ENCODE measurements at regions not wholly inside any gene's neighbourhood (a gene's known extent, or its start where the extent isn't known, plus 50 kb on each side); places are given as distances from the start of the nearest gene placed in this dataset.

DNA sequence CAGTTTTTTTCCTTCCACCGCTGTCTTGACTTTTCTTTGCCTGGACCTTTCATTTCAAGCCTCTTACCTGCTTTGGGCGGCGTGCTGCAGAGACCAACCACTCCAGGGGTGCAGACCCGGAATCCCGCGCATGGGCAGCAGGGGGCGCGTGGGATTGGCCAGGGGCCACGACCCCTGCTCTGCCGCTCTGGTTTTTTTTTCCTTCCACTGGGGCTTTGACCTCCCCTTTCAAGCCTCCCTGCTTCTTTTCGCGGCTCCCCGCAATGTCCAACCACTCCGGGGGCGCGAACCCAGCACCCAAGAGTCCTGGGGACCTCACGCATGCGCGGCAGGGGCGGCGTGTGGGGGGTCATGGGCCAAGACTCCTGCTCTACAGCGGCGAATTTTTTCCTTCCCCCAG, 325.1 kb downstream of the ALG10 start:
- no peak for DNase-seq

DNA sequence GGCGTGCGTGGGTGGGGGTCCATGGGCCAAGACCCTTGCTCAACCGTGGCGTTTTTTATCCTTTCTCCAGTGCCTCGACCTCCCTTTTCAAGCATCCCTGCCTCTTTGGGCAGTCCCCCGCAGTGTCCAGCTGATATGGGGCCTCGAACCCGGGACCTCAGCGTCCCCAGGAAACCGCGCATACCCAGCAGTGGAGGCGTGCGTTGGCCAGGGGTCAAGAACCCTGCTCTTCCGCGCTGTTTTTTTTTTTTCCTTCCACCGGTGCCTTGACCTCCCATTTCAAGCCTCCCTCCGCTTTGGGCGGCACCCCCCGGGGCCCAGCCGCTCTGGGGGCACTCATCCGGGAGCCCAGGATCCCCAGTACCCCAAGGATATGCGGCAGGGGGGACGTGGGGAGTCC, 325.8 kb downstream of the ALG10 start:
- DNase-seq: no peak

DNA sequence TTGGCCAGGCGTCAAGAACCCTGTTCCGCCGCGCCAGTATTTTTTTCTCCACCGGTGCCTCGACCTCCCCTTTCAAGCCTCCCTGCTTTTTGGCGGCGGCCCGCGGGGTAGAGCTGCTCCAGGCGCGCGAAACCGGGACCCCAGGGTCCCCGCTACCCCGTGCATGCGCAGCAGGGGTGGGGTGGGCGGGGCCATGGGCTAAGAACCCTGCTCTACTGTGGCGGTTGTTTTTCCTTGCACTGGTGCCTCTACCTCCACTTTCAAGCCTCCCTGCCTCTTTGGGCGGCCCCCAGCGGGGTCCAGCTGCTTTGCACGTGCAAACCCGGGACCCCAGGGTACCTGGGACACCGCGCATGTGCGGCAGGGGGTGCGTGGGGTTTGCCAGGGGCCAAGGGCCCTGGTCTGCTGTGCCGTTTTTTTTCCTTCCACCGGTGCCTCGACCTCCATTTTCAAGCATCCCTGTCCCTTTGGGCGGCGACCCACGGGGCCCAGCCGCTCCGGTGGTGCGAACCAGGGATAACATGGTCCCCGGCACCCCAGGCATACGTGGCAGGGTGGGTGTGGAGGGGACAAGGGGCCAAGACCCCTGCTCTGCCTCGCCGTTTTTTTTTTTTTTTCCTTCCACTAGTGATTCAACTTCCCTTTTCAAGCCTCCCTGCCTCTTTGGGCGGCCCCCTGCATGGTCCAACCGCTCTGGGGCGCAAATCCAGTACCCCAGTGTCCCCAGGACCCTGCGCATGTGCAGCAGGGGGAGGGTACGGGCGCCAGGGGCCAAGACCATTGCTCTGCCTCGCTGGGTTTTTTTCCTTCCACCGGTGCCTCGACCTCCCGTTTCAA, 326.8 kb downstream of the ALG10 start:
- DNase-seq: no peak

DNA sequence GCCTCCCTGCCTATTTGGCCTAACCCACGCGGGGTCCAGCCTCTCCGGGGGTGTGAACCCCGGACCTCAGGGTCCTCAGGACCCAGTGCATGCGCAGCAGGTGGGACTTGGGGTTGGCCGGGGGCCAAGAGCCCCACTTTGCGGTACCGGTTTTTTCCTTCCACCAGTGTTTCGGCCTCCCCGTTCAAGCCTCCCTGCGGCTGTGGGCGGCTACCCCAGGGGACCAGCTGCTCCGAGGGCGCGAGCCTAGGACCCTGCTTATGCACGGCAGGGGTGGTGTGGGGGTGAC, 327.3 kb downstream of the ALG10 start:
- no peak for DNase-seq

DNA sequence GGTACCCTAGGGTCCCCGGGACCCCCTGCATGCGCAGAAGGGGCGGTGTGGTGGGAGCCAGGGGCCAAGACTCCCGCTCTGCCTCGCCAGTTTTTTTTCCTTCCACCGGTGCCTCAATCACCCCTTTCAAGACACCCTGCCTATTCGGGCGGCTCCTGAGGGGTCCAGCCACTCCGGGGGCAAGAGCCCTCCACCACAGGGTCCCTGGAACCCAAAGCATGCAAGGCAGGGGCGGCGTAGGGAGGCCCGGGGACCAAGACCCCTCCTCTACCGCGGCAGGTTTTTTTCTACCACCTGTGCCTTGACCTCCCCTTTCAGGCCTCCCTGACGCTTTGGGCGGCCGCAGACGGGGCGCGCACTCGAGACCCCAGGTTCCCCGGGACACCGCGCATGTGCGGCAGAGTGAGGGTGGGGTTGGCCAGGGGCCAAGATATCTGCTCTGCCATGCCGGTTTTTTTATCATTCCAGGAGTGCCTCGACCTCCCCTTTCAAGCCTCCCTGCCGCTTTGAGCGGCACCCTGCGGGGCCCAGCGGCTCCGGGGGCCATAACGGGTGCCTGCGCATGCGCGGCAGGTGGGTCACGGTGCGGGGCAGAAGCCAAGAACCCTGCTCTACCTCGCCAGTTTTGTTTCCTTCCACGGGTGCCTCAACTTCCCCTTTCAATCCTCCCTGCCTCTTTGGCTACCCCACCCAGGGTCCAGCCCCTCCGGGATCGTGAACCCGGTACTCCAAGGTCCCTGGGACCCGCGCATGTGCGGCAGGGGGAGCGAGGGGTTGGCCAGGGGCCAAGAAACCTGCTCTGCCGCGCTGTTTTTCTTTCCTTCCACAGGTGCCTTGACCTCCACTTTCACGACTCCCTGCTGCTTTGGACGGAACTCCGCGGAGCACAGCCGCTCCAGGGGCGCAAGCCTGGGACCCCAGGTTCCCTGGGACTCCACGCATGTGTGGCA, 328.1 kb downstream of the ALG10 start:
- no peak for DNase-seq

DNA sequence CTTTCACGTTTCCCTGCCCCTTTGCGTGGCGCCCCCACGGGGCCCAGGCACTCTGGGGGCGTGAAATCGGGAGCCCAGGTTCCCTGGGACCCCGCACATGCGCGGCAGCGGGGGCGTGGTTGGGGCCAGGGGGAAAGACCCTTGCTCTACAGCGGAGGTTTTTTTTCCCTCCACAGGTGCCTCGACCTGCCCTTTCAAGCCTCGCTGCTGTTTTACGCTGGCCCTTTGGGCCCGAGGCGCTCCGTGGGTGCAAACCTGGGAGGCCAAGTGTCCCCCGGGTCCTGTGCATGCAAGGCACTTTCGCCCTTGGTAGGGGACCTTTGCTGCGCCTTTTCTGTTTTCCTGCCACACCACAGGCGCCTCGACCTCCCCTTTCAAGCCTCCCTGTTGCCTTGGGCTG, 329.8 kb downstream of the ALG10 start:
- DNase-seq: no peak

DNA sequence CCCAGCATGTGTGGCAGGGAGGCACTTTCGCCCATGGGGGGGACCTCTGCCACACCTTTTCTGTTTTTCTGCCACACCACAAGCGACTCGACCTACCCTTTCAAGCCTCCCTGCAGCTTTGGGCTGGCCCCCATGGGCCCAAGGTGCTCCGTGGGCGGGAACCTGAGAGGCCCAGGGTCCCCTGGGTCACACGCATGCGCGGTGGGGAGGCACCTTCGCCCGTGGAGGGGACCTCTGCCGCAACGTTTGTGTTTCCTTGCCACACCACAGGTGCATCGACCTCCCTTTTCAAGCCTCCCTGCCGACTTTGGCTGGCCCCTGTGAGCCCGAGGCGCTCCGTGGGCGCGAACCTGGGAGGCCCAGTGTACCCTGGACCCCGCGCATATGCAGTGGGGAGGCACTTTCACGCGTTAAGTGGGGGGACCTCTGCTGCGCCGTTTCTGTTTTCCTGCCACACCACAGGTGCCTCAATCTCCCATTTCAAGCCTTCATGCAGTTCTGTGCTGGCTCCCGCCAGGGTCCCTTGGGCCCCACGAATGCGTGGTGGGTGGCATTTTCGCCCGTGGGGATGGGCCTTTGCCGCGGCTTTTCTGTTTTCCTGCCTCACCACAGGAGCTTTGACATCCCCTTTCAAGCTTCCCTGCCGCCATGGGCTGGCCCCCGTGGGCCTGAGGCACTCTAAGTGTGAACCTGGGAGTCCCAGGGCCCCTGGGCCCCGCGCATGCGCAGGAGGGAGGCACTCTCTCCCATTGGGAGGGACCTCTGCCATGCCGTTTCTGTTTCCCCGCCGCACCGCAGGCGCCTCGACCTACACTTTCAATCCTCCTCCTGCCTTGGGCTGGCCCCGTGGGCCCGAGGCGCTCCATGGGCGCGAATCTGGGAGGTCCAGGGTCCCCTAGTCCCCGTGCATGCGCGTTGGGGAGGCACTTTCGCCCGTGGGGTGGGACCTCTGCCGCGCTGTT, 332.2 kb downstream of the ALG10 start:
- DNase-seq: no peak

DNA sequence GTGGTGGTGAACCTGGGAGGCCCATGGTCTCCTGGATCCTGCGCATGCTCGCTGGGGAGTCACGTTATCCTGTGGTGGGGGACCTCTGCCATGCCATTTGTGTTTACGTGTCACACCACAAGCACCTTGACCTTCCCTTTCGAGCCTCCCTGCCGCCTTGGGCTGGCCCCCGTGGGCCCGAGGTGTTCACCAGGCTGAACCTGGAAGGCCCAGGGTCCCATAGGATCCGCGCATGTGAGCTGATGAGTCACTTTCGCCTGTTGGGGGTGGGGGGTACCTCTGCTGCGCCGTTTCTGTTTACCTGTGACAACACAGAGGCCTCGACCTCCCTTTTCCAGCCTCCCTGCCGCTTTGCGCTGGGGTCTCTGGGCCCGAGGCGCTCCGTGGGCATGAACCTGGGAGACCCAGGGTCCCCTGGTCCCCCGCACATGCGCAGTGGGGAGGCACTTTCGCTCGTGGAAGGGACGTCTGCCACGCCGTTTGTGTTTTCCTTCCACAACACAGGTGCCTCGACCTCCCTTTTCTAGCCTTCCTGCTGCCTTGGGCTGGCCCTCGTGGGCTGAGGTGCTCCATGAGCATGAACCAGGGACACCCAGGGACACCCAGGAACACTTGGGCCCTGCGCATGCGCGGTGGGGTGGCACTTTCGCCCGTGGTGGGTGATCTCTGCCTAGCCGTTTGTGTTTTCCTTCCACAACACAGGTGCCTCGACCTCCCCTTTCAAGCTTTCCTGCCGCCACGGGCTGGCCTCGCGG, 334.1 kb downstream of the ALG10 start:
- DNase-seq: no peak

DNA sequence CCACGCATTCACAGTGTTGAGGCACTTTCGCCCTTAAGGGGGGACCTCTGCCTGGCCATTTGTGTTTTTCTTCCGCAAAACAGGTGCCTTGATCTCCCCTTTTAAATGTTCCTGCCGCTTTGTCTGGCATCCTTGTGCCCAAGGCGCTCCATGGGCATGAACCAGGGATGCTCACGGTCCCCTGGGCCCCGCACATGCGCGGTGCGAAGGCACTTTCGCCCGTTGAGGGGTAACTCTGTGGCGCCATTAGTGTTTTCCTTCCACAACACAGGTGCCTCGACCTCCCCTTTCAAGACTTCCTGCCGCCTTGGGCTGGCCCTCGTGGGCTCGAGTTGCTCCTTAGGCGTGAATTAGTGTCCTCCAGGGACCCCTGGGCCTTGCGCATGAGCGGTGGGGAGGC, 335.5 kb downstream of the ALG10 start:
- DNase-seq: no peak

DNA sequence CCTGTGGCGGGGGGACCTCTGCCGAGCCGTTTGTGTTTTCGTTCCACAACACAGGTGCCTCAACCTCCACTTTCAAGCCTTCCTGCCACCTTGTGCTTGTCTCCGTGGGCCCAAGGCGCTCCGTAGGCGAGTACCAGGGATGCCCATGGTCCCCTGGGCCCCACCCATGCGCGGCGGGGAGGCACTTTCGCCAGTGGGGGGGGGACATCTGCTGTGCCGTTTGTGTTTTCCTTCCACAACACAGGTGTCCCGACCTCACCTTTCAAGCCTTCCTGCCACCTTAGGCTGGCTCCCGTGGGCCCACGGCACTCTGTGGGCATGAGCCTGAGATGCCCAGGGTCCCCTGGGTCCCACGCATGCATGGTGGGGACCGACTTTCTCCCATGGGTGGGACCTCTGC, 335.9 kb downstream of the ALG10 start:
- DNase-seq: no peak

DNA sequence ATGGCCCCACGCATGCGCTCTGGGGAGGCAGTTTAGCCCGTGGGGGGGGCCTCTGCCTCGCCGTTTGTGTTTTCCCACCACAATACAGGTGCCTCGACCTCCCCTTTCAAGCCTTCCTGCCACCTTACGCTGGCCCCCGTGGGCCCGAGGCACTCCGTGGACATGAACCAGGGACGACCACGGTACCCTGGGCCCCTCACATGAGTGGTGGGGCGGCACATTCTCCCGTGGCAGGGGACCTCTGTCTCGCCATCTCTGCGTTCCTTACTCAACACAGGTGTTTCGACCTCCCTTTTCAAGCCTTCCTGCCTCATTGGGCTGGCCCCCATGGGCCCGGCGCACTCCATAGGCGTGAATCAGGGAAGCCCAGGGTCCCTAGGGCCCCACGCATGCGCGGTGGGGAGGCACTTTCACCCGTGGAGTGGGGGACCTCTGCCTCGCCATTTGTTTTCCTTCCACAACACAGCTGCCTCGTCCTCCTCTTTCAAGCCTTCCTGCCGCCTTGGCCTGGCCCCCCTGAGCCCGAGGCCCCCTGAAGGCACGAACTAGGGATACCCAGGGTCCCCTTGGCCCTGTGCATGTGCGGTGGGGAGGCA, 339.5 kb downstream of the ALG10 start:
- no peak for DNase-seq

DNA sequence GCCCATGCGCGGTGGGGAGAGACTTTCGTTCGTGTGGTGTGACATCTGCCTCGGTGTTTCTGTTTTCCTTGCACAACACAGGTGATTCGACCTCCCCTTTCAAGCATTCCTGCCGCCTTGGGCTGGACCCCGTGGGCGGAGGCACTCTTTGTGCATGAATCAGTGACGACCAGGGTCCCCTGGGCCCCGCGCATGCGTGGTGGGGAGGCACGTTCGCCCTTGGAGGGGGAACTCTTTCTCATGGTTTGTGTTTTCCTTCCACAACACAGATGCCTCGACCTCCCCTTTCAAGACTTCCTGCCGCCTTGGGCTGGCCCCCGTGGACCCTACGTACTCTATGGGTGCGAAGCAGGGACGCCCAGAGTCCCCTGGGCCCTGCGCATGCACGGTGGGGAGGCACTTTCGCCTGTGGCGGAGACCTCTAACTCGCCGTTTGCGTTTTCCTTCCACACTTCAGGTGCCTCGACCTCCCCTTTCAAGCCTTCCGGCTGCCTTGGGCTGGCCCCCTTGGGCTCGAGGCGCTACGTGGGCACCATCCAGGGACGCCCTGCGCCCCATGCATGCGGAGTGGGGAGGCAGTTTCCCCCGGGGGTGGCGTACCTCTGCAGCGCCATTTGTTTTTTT, 340.9 kb downstream of the ALG10 start:
- no peak for DNase-seq

DNA sequence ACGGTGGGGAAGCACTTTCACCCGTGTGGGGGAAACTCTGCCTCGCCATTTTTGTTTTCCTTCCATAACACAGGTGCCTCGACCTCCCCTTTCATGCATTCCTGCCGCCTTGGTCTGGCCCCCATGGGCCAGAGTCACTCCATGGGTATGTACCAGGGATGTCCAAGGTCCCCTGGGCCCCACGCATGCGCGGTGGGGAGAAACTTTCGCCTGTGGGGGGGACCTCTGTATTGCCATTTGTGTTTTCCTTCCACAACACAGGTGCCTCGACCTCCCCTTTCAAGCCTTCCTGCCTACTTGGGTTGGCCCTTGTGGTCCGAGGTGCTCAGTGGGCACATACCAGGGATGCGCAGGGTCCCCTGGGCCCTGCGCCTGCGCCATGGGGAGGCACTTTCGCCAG, 345.8 kb downstream of the ALG10 start:
- DNase-seq: no peak

DNA sequence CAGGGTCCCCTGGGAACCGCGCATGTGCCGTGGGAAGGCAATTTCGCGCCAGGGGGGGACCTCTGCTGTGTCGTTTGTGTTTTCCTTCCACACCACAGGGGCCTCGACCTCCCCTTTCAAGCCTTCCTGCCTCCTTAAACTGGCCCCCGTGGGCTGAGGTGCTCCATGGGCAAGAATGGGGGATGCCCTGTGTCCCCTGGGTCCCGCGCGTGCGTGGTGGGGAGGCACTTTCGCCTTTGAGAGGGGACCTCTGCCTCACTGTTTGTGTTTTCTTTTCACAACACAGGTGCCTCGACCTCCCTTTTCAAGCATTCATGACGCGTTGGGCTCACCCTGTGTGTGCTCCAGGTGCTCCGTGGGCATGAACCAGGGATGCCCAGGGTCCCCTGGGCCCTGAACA, 348.8 kb downstream of the ALG10 start:
- DNase-seq: no peak

DNA sequence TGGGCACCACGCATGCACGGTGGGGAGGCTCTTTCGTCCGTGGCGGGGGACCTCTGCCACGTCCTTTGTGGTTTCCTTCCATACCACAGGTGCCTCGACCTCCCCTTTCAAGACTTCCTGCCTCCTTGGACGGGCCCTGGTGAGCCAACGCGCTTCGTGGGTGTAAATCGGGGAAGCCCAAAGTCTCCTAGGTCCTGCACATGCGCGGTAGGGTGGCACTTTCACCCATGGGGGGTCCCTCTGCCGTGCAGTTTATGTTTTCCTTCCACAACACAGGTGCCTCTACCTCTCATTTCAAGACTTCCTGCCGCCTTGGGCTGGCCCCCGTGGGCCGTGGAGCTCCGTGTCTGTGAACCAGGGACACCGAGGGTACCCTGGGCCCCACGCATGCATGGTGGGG, 349.7 kb downstream of the ALG10 start:
- DNase-seq: no peak

DNA sequence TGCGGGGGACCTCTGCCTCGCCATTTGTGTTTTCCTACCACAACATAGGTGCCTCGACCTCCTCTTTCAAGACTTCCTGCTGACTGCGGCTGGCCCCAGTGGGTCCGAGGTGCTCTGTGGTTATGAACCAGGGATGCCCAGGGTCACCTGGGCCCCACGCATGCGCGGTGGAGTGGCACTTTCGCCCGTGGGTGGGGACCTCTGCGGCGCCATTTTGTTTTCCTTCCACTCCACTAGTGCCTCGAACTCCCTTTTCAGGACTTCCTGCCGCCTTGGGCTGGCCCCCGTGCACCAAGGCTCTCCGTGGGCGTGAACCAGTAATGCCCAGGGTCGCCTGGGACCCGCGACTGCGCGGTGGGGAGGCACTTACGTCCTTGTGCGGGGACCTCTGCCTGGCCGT, 351.6 kb downstream of the ALG10 start:
- no peak for DNase-seq

DNA sequence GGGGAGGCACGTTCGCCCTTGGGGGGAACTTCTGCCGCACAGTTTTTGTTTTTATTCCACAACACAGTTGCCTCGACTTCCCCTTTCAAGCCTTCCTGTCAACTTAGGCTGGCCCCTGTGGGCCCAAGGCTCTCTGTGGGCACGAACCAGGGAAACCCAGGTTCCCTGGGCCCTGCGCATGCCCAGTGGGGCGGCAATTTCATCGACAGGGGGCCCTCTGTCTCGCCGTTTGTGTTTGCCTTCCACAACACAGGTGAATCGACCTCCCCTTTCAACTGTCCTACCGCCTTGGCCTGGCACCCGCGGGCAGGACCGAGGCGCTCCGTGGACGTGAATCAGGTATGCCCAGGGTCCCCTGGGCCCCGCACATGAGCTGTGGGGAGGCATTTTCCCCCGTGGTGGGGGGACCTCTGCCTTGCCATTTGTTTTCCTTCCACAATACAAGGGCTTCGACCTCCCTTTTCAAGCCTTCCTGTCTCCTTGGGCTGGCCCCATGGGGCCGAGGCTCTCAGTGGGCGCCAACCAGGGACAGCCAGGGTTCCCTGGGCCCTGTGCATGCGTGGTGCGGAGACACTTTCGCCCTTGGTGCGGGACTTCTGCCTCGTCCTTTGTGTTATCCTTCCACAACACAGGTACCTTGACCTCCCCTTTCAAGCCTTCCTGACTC, 354.0 kb downstream of the ALG10 start:
- no peak for DNase-seq

DNA sequence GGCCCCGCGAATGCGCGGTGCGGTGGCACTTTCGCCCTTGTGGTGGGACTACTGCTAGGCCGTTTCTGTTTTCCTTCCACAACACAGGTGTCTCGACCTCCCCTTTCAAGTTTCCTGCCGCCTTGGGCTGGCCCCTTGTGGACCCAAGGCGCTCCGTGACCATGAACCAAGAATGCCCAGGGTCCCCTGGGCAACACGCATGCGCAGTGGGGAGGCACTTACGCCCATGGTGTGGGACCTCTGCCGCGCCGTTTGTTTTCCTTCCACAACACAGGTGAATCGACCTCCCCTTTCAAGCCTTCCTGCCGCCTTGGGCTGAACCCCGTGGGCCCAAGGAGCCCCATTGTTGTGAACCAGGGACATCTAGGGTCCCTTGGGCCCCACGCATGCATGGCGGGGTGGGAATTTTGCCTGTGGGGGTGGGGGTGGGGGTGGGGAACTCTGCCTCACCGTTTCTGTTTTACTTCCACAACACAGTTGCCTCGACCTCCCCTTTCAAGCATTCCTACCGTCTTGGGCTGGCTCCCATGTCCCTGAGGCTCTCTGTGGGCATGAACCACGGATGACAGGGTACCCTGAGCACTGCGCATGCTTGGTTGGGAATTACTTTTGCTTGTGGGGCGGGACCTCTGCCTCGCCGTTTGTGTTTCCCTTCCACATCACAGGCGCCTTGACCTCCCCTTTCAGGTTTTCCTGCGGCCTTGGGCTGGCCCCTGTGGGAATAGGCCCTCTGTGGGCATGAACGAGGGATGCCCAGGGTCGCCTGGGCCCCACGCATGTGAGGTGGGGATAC, 355.1 kb downstream of the ALG10 start:
- no peak for DNase-seq

DNA sequence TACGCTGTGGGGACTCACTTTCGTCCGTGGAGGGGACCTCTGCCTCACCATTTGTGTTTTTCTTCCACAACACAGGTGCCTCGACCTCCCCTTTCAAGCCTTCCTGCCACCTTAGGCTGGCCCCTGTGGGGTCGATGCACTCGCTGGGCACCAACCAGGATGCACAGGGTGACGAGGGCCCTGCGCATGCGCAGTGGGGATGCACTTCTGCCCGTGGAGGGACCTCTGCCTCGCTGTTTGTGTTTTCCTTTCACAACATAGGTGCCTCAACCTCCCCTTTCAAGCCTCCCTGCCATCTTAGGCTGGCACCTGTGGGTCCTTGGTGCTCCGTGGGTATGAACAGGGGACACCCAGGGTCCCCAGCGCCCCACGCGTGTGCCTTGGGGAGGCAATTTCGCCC, 356.8 kb downstream of the ALG10 start:
- DNase-seq: no peak

DNA sequence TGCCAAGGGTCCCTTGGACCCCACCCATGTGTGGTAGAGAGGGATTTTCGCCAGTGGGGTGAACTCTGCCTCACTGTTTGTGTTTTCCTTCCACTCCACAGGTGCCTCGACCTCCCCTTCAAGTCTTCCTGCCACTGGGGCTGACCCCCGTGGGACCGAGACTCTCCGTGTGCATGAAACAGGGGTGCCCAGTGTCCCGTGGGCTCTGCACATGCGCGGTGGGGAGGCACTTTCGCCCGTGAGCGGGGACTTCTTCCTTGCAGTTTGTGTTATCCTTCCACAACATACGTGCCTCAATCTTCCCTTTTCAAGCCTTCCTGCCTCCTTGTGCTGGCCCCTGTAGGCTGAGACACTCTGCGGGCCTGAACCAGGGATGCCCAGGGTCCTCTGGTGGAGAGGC, 362.4 kb downstream of the ALG10 start:
- DNase-seq: no peak

All from CD4-positive, alpha-beta T cell treated with Interleukin-10 for 1 hour (primary cell).